Mucosa of descending colon (tissue), 3 donors: ENCODE measurements at regions not wholly inside any gene's neighbourhood (a gene's known extent, or its start where the extent isn't known, plus 50 kb on each side); places are given as distances from the start of the nearest gene placed in this dataset.

Experiments used
- ATAC-seq: fragments of 200-7000 bp; cut with Tn5 transposase; one replicate; pipeline ENCODE4 v1.9.1; 2020; ENCODE audit warnings: mild to moderate bottlenecking, moderate library complexity
- DNase-seq, 3 donors: peaks; one replicate each; pipeline ENCODE4 v3.0.0-alpha.2; 2020
- H3K36me3 ChIP-seq: fragments of 200-600 bp; one replicate; pipeline ENCODE4 v1.8.0; 2021; ENCODE audit warnings: low read depth, mild to moderate bottlenecking
- H3K4me1 ChIP-seq: fragments of 200-600 bp; one replicate; pipeline ENCODE4 v1.8.0; 2021; ENCODE audit warnings: low read depth, mild to moderate bottlenecking
- H3K4me3 ChIP-seq: fragments of 200-600 bp; one replicate; pipeline ENCODE4 v1.8.0; 2021; ENCODE audit warnings: mild to moderate bottlenecking
- H3K9me3 ChIP-seq: fragments of 200-600 bp; one replicate; pipeline ENCODE4 v1.8.0; 2021; ENCODE audit warnings: mild to moderate bottlenecking
- intact Hi-C, 2 donors: fragments of 100-400 bp; cut with DNase I in 1 of 2; cut with micrococcal nuclease in 1 of 2; formaldehyde crosslinking; loops; one replicate each; pipeline versions ENCODE4 v1.11.0 to v1.11.1; 2022; cut with DNase I, micrococcal nuclease
- TF ChIP-seq, protein P1 (sequence below): fragments of 200-600 bp; IDR thresholded peaks from one replicate; pipeline ENCODE4 v1.8.0; 2022; ENCODE audit warnings: antibody characterized with exemption, mild to moderate bottlenecking
- donor health status: DM: no; HTN: no; CAD: no; lungs with moderate emphysema.
- donor health status: DM: no; HTN: no; CAD: no.
- donor health status: DM: no; HTN: yes; CAD: no.

- Histone ChIP-seq H3K36me3 (no peaks in the 10 kb centered on the region), H3K4me3 (no peak overlapping the region), H3K9me3 (no peaks in the 10 kb centered on the region), H3K4me1 (no peaks in the 10 kb centered on the region)
- TF ChIP-seq, protein P1, sequence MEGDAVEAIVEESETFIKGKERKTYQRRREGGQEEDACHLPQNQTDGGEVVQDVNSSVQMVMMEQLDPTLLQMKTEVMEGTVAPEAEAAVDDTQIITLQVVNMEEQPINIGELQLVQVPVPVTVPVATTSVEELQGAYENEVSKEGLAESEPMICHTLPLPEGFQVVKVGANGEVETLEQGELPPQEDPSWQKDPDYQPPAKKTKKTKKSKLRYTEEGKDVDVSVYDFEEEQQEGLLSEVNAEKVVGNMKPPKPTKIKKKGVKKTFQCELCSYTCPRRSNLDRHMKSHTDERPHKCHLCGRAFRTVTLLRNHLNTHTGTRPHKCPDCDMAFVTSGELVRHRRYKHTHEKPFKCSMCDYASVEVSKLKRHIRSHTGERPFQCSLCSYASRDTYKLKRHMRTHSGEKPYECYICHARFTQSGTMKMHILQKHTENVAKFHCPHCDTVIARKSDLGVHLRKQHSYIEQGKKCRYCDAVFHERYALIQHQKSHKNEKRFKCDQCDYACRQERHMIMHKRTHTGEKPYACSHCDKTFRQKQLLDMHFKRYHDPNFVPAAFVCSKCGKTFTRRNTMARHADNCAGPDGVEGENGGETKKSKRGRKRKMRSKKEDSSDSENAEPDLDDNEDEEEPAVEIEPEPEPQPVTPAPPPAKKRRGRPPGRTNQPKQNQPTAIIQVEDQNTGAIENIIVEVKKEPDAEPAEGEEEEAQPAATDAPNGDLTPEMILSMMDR = no peak
- no peak for DNase-seq
- intact Hi-C loops = no loop called here
- ATAC-seq = no peak
These were observed 77.6 kb upstream of the PCDH18 start for GRCh38 chr4:137609718-137610430.

- ATAC-seq (no peak), DNase-seq (no peak)
- Histone ChIP-seq H3K4me3 (no peak overlapping the region), H3K36me3 (no peaks in the 10 kb centered on the region), H3K4me1 (no peaks in the 10 kb centered on the region), H3K9me3 (no peaks in the 10 kb centered on the region)
- intact Hi-C loops = no loop called here
- TF ChIP-seq, protein P1 = no peak
These were observed 75.8 kb upstream of the PCDH18 start for GRCh38 chr4:137608085-137608484.

DNA sequence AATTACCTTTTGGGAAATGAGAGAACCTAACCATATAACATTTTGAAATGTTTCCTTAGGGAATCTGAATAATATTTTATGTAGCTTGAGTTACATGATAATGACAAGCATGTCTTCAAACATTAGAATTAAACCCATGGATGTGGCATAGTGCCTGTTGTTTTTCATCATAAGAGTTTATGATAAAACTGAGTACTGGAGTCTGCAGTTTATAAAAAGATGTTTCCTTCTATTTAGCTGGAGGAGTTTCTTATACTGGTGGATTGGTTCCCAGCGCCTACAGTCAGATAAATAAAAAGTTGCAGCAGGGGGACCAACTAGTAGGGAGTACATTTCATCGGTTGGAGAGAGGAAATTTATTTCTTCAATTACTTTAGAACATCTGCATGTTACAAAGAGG, 70.1 kb upstream of the PCDH18 start:
- no peak for ATAC-seq
- TF ChIP-seq, protein P1 = no peak
- no peaks in the 10 kb centered on the region for H3K9me3 ChIP-seq
- H3K36me3 ChIP-seq = no peaks in the 10 kb centered on the region
- no peak overlapping the region for H3K4me3 ChIP-seq
- H3K4me1 ChIP-seq = no peaks in the 10 kb centered on the region
- no peak for DNase-seq
- intact Hi-C loops = no loop called here

- intact Hi-C loops = no loop called here
- Histone ChIP-seq H3K36me3 (no peaks in the 10 kb centered on the region), H3K4me3 (no peak overlapping the region), H3K9me3 (no peaks in the 10 kb centered on the region), H3K4me1 (no peaks in the 10 kb centered on the region)
- ATAC-seq (no peak), DNase-seq (no peak)
- TF ChIP-seq, protein P1 = no peak
These were observed 69.6 kb upstream of the PCDH18 start for GRCh38 chr4:137601934-137602333.

DNA sequence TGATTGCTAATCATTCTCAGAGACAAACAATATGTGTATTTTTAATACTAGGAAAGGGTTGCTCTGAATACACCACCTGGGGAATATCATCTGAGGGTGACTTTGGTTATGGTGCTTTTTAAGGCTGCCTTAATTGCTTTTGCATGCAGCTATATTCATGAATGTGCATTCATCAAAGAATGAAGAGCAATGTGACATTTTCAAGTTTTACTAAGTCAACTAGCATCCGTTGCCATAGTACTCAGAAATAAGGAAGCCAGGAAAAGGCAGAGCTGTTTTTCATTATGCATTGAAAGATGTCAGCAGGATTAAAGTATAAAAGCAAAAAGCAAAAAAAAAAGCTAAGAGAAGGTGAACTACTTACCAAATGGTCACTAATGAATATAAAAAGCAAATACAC, 67.4 kb upstream of the PCDH18 start:
- Histone ChIP-seq H3K9me3 (no peaks in the 10 kb centered on the region), H3K4me1 (no peaks in the 10 kb centered on the region), H3K4me3 (no peak overlapping the region), H3K36me3 (no peaks in the 10 kb centered on the region)
- no peak for ATAC-seq
- TF ChIP-seq, protein P1 = no peak
- intact Hi-C loops = no loop called here
- no peak for DNase-seq
